HCT116 (cell line): ENCODE measurements at regions not wholly inside any gene's neighbourhood (a gene's known extent, or its start where the extent isn't known, plus 50 kb on each side); places are given as distances from the start of the nearest gene placed in this dataset.
"Not testable (repeated sequence)": the region's sequence is repeated elsewhere in the genome, so short reads cannot be mapped to it uniquely, and the experiment has no call there.

ENCODE experiments used
- ATAC-seq: fragments of 200-7000 bp; cut with Tn5 transposase; 2 replicates; pipeline ENCODE4 v1.9.1; 2020; ENCODE audit warnings: mild to moderate bottlenecking, moderate library complexity
- BruUV-seq: library from RNA; stranded (reverse); fragments of 400-500 nt; replicated peaks from 2 replicates; lab custom pipeline; 2021; lab: Mats Ljungman, UMichigan
- CTCF ChIA-PET: fragments of 300-600 bp; sonication (Branson Sonifier 250); formaldehyde crosslinking; loops from one replicate; lab custom pipeline; 2021; ENCODE audit warnings: antibody characterized with exemption; lab: Charles Lee
- POLR2A ChIA-PET: fragments of 300-600, 350-600 bp; sonication (Branson Sonifier 250); formaldehyde crosslinking; loops from one replicate; lab custom pipeline; 2021; ENCODE audit warnings: antibody characterized with exemption; lab: Charles Lee
- RAD21 ChIA-PET, 2 experiments: fragments of 300-600 bp; sonication (Branson Sonifier 250); formaldehyde crosslinking; loops; one replicate each; lab custom pipeline; 2023; ENCODE audit warnings: low total read pairs in 2 of 2; ENCODE audit not compliant: uncharacterized antibody in 2 of 2, unreplicated experiment in 2 of 2, low non-redundant PET in 1 of 2; lab: Charles Lee
- DNase-seq: peaks from one replicate; pipeline ENCODE4 v3.0.0-alpha.2; 2010; ENCODE audit warnings: low read depth, low spot score
- H2AFZ ChIP-seq: fragments of 200-600 bp; shearing (Covaris generic), sonication (generic); 2 replicates; pipeline ENCODE4 v1.6.1; 2017; ENCODE audit warnings: low read depth, mixed run types, mixed read lengths, antibody characterized with exemption, low read length; ENCODE audit not compliant: poor library complexity, severe bottlenecking
- H3K27ac ChIP-seq: 2 replicates; pipeline ENCODE4 v1.5.1; 2012; ENCODE audit warnings: low read depth, low read length
- H3K27me3 ChIP-seq: fragments of 200-600 bp; sonication (generic); 2 replicates; pipeline ENCODE4 v1.6.1; 2016; ENCODE audit warnings: mixed run types, low read length, mixed read lengths; ENCODE audit not compliant: insufficient read depth
- H3K36me3 ChIP-seq, 2 experiments: fragments of 200-500 bp in 1 of 2; fragments of 200-600 bp in 1 of 2; sonication (Bioruptor generic) in 1 of 2; sonication (generic) in 1 of 2; 2 replicates each; pipeline versions ENCODE4 v1.5.1 to v1.6.1; 2014 to 2016; ENCODE audit warnings: low read length in 2 of 2, inconsistent platforms in 1 of 2, mixed read lengths in 1 of 2, mixed run types in 1 of 2; ENCODE audit not compliant: insufficient read depth in 2 of 2, control insufficient read depth in 1 of 2
- H3K4me1 ChIP-seq, 2 experiments: fragments of 200-600 bp in 1 of 2; sonication (generic) in 1 of 2; 2 replicates each; pipeline versions ENCODE4 v1.5.1 to v1.6.1; 2012 to 2017; ENCODE audit warnings: low read length in 2 of 2, inconsistent platforms in 1 of 2, mild to moderate bottlenecking in 1 of 2, mixed read lengths in 1 of 2, mixed run types in 1 of 2, moderate library complexity in 1 of 2; ENCODE audit not compliant: insufficient read depth in 2 of 2, control insufficient read depth in 1 of 2
- H3K4me2 ChIP-seq: fragments of 200-600 bp; sonication (generic); 2 replicates; pipeline ENCODE4 v1.6.1; 2017; ENCODE audit warnings: mixed run types, low read length, mixed read lengths
- H3K4me3 ChIP-seq, 2 experiments: fragments of 200-600 bp in 1 of 2; sonication (generic) in 1 of 2; replicated peaks in 1 of 2; 2 replicates each; pipeline ENCODE4 v1.5.1; 2011 to 2016; ENCODE audit warnings: low read length in 2 of 2, control low read depth in 1 of 2, low read depth in 1 of 2, mild to moderate bottlenecking in 1 of 2, mixed read lengths in 1 of 2, mixed run types in 1 of 2
- H3K79me2 ChIP-seq: fragments of 200-600 bp; sonication (generic); 2 replicates; pipeline ENCODE4 v1.6.1; 2017; ENCODE audit warnings: mild to moderate bottlenecking, mixed run types, low read length, moderate library complexity, mixed read lengths; ENCODE audit not compliant: insufficient read depth
- H3K9ac ChIP-seq: fragments of 200-600 bp; sonication (generic); 2 replicates; pipeline ENCODE4 v1.6.1; 2016; ENCODE audit warnings: low read length, mixed read lengths
- H3K9me2 ChIP-seq: fragments of 200-600 bp; sonication (generic), shearing (Covaris generic); 2 replicates; pipeline ENCODE4 v1.6.1; 2017; ENCODE audit warnings: mixed run types, mild to moderate bottlenecking, moderate library complexity; ENCODE audit not compliant: insufficient read depth
- H3K9me3 ChIP-seq, 2 experiments: fragments of 200-500 bp in 1 of 2; fragments of 200-600 bp in 1 of 2; sonication (Bioruptor generic) in 1 of 2; sonication (generic) in 1 of 2; 2 replicates each; pipeline ENCODE4 v1.6.1; 2014 to 2017; ENCODE audit warnings: low read length in 2 of 2, mixed read lengths in 2 of 2, inconsistent platforms in 1 of 2, low read depth in 1 of 2, mild to moderate bottlenecking in 1 of 2, mixed run types in 1 of 2, moderate library complexity in 1 of 2; ENCODE audit not compliant: control insufficient read depth in 1 of 2, insufficient read depth in 1 of 2
- H4K20me1 ChIP-seq: fragments of 200-600 bp; sonication (generic), shearing (Covaris generic); 2 replicates; pipeline ENCODE4 v1.6.1; 2017; ENCODE audit warnings: mixed run types, mild to moderate bottlenecking, moderate library complexity; ENCODE audit not compliant: insufficient read depth
- ATF3 ChIP-seq: IDR thresholded peaks from 2 replicates; pipeline ENCODE4 v1.6.1; 2012
- CBX3 ChIP-seq: IDR thresholded peaks from 2 replicates; pipeline ENCODE4 v1.6.1; 2012; ENCODE audit warnings: low read depth
- CEBPB ChIP-seq: IDR thresholded peaks from 2 replicates; pipeline ENCODE4 v1.6.1; 2012; ENCODE audit warnings: low read depth
- CTCF ChIP-seq, 3 experiments: fragments of 200-600 bp in 1 of 3; sonication (generic) in 1 of 3; IDR thresholded peaks in 2 of 3; conservative IDR thresholded peaks in 1 of 3; 2 replicates each; pipeline ENCODE4 v1.5.1; 2012 to 2017; ENCODE audit warnings: low read depth in 2 of 3, low read length in 2 of 3, antibody characterized with exemption in 1 of 3, borderline replicate concordance in 1 of 3, control low read depth in 1 of 3, mild to moderate bottlenecking in 1 of 3, mixed read lengths in 1 of 3, mixed run types in 1 of 3, moderate library complexity in 1 of 3; ENCODE audit not compliant: insufficient read depth in 1 of 3
- EZH2 ChIP-seq: fragments of 200-600 bp; sonication (generic); IDR thresholded peaks from 2 replicates; pipeline ENCODE4 v1.6.1; 2017; ENCODE audit warnings: antibody characterized with exemption, mixed run types
- EZH2phosphoT487 ChIP-seq: fragments of 200-600 bp; IDR thresholded peaks from 2 replicates; pipeline ENCODE4 v1.6.1; 2018; ENCODE audit warnings: antibody characterized with exemption, borderline replicate concordance
- FOSL1 ChIP-seq: IDR thresholded peaks from 2 replicates; pipeline ENCODE4 v1.6.1; 2012; ENCODE audit warnings: low read depth
- JUND ChIP-seq: IDR thresholded peaks from 2 replicates; pipeline ENCODE4 v1.6.1; 2012
- POLR2A ChIP-seq: IDR thresholded peaks from 2 replicates; pipeline ENCODE4 v1.7.0; 2011; ENCODE audit warnings: borderline replicate concordance; ENCODE audit not compliant: insufficient read depth, insufficient read length; ENCODE audit errors: extremely low read depth
- RAD21 ChIP-seq: IDR thresholded peaks from 2 replicates; pipeline ENCODE4 v1.6.1; 2012; ENCODE audit warnings: low read depth, mild to moderate bottlenecking
- REST ChIP-seq: IDR thresholded peaks from 2 replicates; pipeline ENCODE4 v1.6.1; 2012; ENCODE audit warnings: low read depth
- SIN3A ChIP-seq: IDR thresholded peaks from 2 replicates; pipeline ENCODE4 v1.6.1; 2012; ENCODE audit warnings: low read depth
- SP1 ChIP-seq: IDR thresholded peaks from 2 replicates; pipeline ENCODE4 v1.6.1; 2012; ENCODE audit warnings: low read depth
- TCF7L2 ChIP-seq: IDR thresholded peaks from 2 replicates; pipeline ENCODE4 v1.7.0; 2011; ENCODE audit warnings: borderline replicate concordance, inconsistent platforms; ENCODE audit not compliant: insufficient read depth, insufficient read length; ENCODE audit errors: extremely low read depth
- ZNF274 ChIP-seq: fragments of 200-500 bp; sonication (Bioruptor generic); IDR thresholded peaks from 2 replicates; pipeline ENCODE4 v1.6.1; 2014; ENCODE audit warnings: mild to moderate bottlenecking, low read depth, low read length, inconsistent platforms
- intact Hi-C: fragments of 100-400 bp; cut with micrococcal nuclease; formaldehyde crosslinking; loops from 2 replicates; pipeline ENCODE4 v1.10.0; 2022

- H3K4me2 ChIP-seq, H3K79me2 ChIP-seq, ATAC-seq, H2AFZ ChIP-seq, H3K36me3 ChIP-seq, H3K27me3 ChIP-seq, H3K27ac ChIP-seq, H4K20me1 ChIP-seq, BruUV-seq, DNase-seq, RAD21 ChIA-PET, H3K9me3 ChIP-seq, intact Hi-C loops, H3K9ac ChIP-seq, H3K4me1 ChIP-seq, H3K4me3 ChIP-seq, POLR2A ChIA-PET, CTCF ChIA-PET, H3K9me2 ChIP-seq: not testable (repeated sequence)
Measured at GRCh38 chr20:30287459-30287858, 970.0 kb upstream of the DEFB115 start.

GRCh38 chr20:30288346-30288745 lies 969.1 kb upstream of the DEFB115 start:
- no peak overlapping the region for H3K27ac ChIP-seq
- CTCF ChIA-PET, result no interaction called here
- no TSS peak for BruUV-seq
- POLR2A ChIA-PET, result no interaction called here
- H4K20me1 ChIP-seq, result no peaks in the 10 kb centered on the region
- H3K9me3 ChIP-seq, result no peaks in the 10 kb centered on the region
- H3K4me2 ChIP-seq, result no peak overlapping the region
- intact Hi-C loops, result no loop called here
- RAD21 ChIA-PET, result no interaction called here
- no peaks in the 10 kb centered on the region; a peak in 1 of 4 replicates for H3K4me1 ChIP-seq
- no peak overlapping the region for H3K9ac ChIP-seq
- H2AFZ ChIP-seq, result no peak overlapping the region
- H3K36me3 ChIP-seq, result no peaks in the 10 kb centered on the region
- no peak overlapping the region for H3K4me3 ChIP-seq
- no peaks in the 10 kb centered on the region for H3K79me2 ChIP-seq
- H3K9me2 ChIP-seq, result no peaks in the 10 kb centered on the region
- no peak for DNase-seq
- H3K27me3 ChIP-seq, result no peaks in the 10 kb centered on the region
- no peak for ATAC-seq
- TF ChIP-seq CEBPB (no peak), CTCF (IDR thresholded peaks at IDR 0.05 in 2 of 3, conservative IDR thresholded peaks at IDR 0.05 in 1 of 3; ENCODE audit: borderline replicate concordance in 1 of 3, insufficient read depth in 1 of 3, low read depth in 2 of 3, low read length in 2 of 3) (no peak), FOSL1 (no peak), EZH2 (no peak), EZH2phosphoT487 (no peak), CBX3 (no peak), SIN3A (no peak), POLR2A (no peak), ZNF274 (no peak), ATF3 (no peak), JUND (no peak), SP1 (no peak), RAD21 (no peak), TCF7L2 (no peak), REST (no peak)
